ENCODE measurements at regions not wholly inside any gene's neighbourhood (a gene's known extent, or its start where the extent isn't known, plus 50 kb on each side); places are given as distances from the start of the nearest gene placed in this dataset.

DNA sequence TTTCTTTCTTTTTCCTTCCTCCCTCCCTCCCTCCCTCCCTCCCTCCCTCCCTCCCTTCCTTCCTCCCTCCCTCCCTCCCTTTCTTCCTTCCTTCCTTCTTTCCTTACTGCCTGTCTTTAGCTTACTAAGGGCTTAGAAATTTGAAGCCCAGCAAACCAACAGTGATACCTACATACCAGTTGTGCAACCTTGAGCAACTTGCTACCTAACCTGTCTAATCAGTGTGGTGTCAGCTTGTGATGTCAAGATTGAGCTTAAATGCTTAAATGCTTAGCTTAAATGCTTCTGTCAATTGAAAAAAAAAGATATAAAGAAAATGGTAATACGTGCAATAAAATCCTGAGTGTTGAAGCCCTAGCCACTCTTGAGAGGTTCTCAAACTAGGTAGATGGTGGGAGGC is 728.6 kb downstream of the TRIML1 start:
- no peak for DNase-seq

DNA sequence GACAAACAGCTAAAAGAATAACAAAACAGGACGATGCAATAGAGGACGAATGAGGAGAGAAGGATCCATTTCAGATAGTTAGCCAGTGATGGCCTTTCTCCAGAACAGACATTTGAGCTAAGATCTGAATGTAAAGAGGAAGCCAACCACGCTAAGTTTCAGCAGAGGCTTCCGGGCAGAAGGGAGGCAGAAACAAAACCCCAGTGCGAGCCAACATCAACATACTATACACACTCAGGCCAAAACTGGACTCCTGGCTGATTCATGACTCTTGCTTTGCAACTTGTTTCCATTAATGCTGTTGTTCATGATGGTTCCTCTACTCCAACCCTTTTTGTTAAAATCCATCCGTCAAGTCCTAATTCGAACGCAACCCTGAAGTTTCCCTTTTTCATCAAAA is 730.3 kb downstream of the TRIML1 start:
- no peak for DNase-seq

DNA sequence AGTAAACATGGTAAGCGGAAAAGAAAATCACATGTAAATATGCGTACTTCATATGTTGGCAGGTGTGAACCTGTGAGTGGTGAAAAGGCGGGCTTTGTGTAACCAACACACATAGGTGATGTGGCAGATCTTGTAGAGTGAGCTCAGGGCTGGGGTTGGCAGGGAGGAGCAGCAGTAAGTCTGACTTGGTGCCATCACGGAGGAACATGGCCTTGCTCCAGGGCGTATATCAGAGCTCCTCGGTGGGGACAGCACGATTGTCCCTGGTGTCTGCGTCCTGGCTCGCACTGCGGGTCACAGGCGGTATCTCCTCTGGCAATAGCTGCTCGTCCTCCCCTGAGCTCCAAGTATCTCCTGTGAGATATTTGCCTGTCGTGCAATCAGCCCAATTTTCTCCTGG is 733.6 kb downstream of the TRIML1 start:
- DNase-seq = no peak

DNA sequence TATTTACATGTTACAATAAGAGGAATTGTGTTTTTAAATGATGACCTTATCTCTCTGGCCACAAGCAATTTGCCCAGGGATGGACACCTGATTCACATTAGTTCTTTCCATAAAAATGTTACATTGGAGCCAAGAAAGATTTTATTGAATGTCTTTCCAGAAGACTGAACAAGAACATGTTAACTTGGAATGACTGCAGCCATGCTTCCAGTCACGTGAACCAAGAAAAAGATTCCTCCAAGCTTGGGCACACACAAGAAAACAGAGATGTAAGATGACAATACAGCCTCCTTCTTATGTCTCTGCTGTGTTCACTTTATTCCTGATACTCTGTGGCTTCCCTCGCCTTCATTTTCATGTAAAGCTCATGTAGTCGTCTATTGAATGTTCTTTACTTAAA is 737.6 kb downstream of the TRIML1 start:
- no peak for DNase-seq

GRCh38 chr4:188879598-188879997 is 740.4 kb downstream of the TRIML1 start:
- DNase-seq = no peak

DNA sequence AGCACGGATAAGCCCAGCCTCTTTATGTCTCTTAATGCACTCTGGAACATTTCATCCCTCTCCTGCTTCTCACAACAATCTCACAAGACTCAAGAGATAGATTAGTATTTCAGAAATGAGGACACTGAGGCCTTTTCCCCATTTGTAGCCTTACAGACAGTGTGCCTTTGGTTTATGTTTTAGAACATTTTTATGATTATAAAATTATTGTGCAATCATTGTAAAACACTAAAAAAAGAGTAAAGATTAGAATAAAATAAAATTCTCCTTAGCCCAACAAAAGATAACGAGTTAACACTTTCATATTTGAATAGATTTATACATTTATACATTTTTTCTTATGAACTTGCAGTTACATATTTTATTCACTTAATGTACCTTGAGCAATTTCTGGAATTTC is 748.7 kb downstream of the TRIML1 start:
- no peak for DNase-seq

DNA sequence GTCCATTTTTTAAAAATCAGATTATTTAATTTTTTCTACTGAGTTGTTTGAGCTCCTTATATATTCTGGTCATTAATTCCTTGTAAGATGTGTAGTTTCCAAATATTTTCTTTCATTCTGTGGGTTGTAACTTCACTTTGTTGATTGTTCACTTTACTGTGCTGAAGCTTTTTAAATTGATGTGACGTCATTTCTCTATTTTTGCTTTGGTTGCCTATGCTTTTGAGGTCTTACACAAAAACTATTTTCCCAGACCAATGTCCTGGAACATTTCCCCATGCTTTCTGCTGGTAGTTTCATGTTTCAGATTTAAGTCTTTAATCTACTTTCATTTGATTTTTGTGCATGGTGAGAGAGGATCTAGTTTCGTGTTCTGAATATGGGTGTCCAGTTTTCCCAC is 753.6 kb downstream of the TRIML1 start:
- no peak for DNase-seq

DNA sequence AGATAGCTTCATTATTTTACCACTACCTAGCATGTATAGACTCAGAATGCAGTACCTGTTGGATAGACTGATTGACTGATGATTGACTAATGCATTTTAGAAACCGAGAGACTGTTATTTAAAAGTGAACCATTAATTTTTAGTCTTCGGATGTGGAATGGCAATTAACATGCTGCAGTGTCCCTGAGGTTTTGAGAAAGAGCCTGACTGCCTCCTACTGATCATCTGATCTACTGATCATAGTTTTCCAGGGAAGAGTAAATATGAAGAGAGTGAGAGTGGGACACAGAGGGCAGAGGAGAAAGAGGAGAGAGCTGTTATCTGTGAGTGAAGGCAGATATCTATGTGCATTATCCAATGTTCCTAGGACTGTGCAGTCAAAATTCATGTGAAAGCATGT is 764.7 kb downstream of the TRIML1 start:
- DNase-seq = no peak

DNA sequence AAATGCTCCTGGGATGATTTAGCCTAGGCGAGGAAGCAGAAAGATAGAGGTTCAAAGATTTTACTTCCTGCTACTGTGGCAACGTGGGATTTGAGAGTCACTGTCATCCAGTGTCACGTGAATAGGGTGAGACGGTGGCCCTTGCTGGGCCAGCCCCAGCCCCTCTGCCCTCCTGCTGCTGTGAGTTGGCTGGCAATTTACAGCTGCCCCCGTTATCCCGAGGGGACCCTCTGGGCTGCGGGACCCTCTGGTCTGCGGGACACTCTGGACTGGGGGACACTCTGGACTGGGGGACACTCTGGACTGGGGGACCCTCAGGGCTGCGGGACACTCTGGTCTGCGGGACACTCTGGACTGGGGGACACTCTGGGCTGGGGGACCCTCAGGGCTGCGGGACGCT is 765.4 kb downstream of the TRIML1 start:
- no peak for DNase-seq

DNA sequence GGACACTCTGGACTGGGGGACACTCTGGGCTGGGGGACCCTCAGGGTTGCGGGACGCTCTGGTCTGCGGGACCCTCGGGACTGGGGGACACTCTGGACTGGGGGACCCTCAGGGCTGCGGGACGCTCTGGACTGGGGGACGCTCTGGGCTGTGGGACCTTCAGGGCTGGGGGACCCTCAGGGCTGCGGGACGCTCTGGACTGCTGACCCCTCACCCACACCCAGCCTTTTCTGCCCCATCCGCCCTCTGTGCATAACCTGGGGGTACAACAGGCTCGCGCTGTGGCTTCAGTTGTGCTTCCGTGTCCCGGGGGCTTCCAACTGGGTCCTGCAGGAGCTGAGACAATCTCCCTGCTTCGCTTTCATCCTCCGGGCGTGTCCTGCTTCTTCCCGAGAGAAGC is 766.0 kb downstream of the TRIML1 start:
- DNase-seq = no peak

GRCh38 chr4:188911199-188911598 is 772.0 kb downstream of the TRIML1 start:
- DNase-seq = no peak

GRCh38 chr4:188911707-188912106 is 772.5 kb downstream of the TRIML1 start:
- no peak for DNase-seq

- DNase-seq = no peak
Measured at GRCh38 chr4:188915175-188915574, 775.9 kb downstream of the TRIML1 start.

DNA sequence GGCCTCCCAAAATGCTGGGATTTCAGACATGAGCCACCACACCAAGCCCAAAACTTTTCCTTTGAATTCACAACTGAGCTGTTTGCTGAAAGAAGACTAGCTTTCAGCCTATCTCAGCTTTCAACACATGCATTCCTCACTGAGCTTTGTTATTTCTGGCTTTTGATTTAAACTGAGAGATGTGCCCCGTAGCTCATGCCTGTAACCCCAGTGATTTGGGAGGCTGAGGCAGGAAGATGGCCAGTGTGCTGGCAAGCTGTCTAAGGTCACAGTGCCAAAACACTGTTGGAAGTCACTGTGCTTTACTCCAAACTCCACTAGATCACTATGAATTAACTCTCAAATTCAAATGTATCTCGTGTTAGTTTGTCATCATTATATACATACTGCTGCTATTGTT is 779.5 kb downstream of the TRIML1 start:
- no peak for DNase-seq

DNA sequence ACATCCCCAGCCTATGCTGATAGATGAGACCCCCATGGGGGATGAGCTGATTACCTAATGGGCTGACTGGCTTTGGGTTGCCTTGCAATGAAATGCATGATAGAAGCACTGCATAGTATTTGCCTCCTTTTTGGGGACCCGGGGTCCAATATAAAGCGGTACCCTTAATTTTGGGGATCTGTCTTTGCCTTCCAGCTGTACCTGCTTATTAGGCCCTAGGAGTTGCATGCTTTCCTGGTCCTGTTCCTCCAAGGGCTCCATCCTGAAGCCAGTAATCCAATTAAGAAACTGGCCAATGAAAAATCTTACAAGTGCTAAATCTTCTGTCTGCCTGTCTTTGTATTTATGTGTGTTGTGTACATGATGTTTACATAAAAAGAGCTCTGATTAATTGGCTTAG is 791.6 kb downstream of the TRIML1 start:
- DNase-seq = no peak

DNA sequence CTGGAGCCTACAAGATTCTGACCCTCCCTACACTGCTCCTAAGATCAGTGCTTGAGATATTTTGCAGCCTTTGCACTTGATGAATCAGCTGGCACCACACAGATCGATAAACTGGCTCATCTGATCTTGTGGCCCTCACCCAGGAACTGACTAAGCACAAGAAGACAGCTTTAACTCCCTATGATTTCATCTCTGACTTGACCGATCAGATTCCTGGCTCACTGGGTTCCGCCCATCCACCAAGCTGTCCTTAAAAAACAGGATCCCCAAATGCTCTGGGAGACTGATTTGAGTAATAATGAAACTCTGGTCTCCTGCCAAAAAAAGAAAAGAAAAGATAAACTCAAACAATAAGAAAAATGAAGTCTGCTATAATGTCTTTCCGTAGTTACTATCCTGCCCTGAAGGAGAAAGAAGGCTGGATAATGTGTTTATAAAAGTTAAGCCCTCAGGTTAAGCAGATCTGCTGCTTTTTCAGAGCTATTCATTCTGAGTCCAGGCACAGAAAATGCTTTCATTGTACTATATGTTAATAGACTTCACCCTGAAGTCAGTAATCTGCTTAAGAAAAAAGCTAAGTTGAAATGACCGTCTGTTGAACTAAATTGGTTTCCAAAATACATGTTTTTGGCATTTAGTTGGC is 795.2 kb downstream of the TRIML1 start:
- no peak for DNase-seq

DNA sequence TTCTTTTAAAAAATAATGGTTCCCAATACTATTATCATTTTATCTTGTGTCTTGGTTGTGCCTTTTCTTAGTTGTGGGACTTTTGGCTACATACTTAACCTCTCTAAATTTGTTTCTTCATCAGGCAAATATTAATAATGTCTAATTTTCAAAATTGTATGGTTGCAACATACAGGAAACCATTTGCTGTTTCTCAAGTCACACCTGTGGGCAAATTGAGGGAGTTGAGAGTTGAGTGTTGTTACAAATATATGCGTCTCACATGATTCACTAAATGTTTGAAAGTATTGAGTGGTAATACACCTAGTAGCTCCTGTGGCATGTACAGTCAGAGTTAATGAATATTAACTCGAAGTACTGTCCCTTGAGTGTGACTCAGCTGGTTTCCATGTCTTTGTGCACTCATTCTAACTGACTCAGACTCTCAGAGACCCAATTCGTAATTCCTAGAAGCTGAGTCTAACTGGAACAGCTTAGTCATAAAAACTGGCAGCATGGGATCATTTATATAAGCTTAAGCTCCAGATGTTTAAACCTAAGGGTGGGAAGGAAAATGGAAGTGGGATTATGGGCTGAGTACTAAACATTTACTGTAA is 802.4 kb downstream of the TRIML1 start:
- DNase-seq = no peak

DNA sequence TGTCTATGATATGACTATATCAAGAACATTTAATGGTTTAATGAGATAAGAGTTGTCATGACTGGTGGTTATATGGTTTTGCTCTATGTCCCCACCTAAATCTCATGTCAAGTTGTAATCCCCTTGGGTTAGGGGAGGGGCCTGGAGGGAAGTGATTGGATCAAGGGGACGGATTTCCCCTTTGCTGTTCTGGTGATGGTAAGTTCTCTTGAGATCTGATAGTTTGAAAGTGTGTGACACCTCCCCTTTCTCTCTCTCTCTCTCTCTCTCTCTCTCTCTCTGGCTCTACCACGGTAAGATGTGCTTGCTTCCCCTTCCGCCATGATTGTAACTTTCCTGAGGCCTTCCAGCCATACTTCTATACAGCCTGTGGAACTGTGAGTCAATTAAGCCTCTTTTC is 803.4 kb downstream of the TRIML1 start:
- no peak for DNase-seq

- DNase-seq = no peak
Measured at GRCh38 chr4:188949596-188949995, 810.4 kb downstream of the TRIML1 start.

GRCh38 chr4:188955066-188955465 is 815.8 kb downstream of the TRIML1 start:
- no peak for DNase-seq

DNA sequence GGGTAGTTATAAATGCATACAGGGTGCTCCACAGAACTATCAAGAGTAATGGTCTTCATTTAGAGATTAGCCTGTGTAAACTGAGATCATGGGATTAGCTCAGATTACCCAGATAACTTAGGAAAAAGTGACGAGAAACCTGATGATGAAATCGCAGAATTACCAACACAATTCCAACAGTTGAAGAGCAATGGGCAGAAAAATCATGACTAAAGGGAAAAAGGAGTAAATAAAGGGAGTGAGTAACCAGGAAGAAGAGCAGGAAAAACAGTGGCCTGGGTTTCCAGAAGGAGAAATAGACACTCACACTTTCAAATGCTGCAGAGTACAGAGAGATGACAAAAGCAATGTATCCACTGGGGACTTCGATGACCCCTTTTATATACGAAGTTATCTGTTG is 817.3 kb downstream of the TRIML1 start:
- DNase-seq = no peak

DNA sequence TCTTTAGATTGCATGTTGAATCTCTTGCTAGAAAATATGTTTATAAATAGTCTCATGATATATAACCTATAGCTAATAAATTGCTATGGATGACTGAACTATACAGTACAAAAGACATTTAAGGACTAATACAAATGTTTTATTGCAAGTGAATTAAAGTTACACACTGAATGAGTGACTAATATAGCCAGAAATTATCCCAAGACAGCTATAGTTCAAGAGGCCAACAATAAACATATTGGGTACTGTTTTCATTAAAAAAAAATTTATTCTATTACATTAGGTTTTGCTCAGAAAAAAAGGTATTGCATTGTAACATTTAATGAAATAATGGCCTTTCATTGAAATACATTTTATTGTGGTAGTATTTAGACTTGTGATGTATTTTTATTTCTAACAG is 819.1 kb downstream of the TRIML1 start:
- DNase-seq = no peak

DNA sequence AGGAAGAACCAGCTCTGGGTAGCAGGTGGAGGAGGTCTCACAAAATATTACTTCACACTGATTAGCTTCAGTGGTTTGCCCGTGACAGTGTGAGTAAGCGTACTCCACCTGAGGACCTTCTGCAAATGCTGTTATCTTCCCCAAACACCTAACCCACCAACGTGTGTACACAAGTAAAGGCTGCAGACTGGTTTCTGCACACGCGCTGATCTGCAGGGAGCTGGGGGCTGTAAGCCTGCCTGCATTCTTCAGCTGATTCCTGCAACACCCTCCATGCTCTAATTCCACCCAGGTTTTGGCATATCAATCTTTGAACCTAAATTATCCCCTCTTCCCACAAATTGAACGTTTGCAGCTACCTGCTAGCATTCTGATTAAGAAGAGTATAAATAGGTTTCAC is 820.2 kb downstream of the TRIML1 start:
- no peak for DNase-seq

DNA sequence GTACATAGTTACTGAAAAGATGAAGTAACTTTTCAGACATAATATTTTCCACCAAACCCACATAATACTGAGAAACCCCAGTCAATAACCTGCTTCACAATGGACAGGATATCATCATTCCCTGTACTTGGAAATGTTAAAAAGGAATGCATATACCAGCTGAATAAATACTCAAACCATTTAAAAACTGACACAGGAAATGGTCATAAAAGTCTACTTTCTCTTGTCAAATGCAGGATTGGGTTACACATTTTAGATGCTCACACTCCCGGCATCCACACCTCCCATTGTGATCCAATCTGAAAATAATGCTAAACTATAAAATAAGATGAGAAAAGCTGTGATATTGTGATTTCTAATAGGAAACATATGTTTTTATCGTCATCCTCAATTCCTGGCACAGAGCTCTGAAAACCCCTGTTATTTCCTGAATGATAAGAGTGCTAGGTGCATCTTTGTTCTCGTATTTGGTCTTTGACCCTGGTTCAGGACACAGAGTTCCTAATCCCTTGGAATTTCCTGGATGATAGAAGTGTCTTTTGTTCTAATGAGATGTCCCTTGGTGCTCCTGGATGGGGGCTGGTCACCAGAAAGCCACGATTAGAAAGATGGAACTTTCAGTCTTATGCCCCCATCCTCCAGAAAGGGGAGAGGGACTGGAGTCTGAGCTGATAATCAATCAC is 821.3 kb downstream of the TRIML1 start:
- no peak for DNase-seq

GRCh38 chr4:188971125-188971524 is 831.9 kb downstream of the TRIML1 start:
- no peak for DNase-seq

All from hippocampal formation (tissue), 2 donors.